ENCODE measurements at regions not wholly inside any gene's neighbourhood (a gene's known extent, or its start where the extent isn't known, plus 50 kb on each side); places are given as distances from the start of the nearest gene placed in this dataset.

DNA sequence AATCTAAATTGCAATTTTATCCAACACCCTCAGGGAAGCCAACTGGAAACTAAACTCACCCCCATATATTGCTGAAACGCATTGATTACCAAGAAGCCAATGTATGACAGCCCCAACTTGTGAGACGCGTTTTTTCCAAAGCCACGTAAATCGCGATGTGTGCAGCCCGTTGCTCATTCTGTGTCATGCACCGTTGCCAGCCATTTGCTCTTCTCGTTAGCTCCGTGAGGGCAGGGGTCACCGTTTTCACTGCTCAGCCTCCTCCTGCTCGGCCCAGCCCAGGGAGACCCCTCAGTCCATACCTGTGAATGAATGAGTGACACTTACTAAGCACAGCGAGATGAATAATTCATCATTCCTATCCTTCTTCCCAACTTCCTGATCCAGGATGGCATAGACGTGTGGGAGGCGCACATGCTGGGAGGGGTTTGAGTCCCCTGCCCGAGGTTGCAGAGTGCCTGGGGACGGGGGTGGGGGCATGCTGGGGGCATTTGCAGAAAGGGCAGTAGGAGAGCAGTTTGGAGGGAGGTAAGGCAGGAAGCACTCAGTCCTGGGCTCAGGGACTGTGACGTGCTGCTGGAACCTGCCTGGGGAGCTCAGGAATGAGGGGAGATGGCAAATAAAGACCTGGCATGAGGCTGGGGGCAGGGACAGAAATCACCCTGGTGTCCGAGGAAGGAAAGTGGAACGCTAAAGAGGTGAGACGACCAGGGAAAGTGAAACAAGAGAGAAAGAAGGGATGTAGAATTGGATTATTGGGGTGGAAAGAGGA lies 104.2 kb upstream of the SDK1 start:
- DNase-seq = no peak

DNA sequence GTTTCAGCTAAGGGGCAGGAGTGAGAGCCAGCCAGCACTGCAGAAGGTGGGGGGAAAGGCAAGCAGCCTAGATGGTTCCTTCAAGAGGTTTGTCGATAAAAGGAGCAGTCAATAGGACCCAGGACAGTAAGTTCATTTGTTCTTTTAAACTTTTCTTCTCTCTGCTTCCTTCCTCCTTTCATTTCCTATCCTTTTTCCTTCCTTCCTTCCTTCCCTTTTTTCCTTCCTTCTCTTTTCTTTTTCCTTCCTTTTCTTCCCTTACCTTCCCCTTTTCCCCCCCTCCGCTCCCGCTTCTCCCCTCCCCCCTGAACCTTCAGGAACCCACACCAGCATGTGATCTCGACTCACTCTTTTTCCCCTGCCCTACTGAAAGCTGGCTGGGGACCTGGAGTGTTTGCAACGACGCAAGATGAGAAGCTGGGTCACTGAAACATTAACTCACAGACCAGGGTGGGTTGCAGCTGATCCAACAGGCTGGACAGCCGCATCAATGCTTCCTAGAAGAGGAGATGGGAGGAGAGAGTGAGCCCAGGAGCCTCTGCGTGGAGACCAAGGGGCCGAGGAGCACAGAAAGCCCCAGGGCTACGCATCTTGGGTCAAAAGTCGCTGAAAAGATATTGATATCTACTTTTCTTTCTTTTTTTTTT lies 103.4 kb upstream of the SDK1 start:
- no peak for DNase-seq

DNA sequence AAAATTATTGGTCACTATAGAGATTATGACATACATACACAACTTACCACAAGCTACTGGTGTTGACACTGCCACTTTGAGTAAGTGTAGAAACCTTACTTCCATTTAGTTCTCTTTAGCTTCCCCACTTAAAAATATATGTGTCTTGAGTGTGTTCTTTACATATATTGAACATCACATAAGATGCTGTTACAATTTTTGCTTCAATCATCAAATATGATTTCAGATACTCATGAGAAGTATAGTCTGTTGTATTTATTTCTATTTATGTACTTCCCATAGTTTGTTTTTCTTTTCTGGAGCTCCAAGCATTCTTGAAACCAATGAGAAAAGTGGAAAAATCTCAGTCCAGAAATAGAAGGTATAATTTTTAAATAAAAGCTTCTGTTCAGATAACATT lies 102.7 kb upstream of the SDK1 start:
- no peak for DNase-seq

DNA sequence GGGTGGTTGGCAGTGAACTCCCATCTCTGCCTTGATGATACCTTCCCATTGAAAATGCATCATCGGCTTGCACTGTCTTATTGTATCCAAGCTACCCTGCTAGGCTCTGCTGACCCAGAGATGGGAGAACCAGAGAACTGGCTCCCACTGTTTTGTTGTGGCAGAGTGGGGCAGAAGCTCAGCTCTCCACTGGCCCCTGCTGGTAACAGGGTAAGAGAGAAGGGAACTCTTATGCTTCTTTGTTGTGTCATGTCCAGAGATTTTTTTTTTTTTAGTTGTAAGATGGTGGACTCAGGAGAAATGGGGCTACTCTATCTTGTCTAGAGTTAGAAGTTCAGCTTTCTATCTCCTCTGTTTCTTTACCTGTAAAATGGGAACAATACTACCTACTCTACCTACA lies 100.5 kb upstream of the SDK1 start:
- no peak for DNase-seq

DNA sequence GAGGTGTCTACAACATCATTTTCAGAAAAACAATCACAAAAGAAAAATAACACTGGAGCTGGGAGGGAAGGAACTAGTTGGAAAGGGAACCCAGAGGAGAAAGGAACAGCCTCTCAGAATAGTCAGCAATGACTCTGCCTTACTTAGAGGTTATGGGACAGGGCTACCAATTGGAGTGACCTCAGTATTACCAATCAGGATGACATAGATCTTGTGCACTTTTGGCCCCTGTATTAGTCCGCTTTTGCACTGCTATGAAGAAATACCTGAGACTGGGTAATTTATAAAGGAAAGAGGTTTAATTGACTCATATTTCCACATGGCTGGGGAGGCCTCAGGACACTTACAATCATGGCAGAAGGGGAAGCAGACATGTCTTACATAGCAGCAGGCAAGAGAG lies 99.7 kb upstream of the SDK1 start:
- DNase-seq = no peak

DNA sequence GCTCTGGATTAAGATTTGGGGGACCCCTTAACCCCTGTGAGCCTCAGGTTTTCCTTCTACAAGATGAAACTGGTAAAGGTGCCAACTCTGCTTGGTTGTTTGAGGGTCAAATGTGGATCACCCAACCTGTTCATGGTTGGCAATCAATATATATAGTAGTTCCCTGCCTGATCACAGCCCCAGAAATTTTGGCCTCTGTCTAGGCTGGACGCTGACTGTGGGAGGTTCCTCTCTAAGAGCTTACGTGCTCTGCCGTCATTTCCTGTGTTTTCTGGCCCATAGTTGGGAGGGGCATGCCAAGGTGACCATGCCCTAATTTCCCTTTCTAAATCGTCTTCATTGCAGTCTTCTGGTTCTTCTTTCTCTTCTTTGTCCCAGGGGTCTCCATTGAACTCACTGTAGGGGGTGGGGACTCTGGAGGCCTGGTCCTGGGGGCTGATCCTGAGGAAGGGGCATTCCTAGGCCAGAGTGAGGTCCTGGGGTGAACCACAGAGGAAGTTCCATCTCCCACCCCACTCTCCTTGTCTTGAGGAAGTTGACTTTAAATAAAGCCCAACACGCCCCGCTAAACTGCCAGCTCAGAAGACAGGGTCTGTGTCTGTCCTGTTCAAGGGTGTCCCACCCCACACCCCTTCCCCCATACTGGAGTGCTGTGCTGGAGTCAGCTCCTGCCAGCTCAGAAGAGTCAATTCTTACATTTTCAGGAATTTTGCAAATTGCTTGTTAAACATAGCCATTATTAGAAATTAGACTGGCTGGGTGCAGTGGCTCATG lies 98.9 kb upstream of the SDK1 start:
- DNase-seq = no peak

DNA sequence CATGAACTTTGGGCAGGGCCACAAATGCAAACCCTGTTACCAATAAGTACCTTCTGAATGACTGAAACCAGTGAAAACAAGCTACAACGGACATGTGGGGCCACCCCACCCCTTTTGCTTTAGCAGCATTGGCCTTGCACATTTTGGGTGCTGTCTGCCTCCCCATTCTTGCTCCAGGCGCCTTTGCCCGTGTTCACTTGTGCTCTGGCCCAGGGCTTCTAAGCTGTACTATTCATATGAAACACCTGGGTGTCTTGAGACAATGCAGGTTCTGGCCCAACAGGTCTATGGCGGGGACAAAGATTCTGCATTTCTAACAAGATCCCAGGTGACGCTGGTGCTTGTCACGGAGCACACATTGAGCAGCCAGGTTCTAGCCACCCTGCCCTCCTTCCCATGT lies 96.5 kb upstream of the SDK1 start:
- DNase-seq = no peak

DNA sequence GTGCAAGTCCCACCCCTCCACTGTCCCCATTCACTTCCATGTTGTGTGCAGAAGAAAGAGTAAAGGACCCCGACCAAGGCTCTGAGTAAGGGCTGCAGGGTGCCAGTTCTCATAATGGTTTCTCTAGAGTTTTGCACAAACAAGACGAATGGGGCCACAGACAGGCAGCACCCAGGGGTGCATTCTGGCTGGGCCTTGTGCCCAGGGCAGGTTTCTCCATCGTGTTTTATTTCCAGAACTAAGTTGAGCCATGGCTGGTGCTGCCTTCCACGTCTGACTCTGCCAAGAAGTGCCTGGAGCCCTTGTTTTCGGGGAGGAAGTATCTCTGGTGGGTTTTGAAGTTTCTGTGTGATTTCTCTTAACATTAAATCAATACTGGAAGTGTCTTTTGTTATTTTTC lies 95.0 kb upstream of the SDK1 start:
- DNase-seq = no peak

DNA sequence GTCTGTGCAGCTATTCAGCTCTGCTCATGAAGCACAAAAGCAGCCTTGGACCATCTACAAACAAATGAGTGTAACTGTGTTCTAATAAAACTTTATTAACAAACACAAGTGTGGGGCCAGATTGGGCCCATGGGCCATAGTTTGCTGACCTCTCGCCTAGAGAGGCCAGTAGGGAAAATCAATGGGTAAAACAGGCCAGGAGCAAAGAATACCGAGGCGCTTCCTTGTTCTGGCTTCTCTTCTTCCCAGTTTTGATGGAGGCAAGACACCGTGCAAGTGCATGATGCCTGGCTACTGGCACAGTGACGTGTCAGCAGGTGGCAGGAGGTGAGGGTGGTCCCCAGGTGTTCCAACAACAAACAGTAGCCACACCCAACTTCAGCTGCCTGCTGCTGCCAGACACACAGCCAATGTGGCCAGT lies 94.3 kb upstream of the SDK1 start:
- DNase-seq = no peak

DNA sequence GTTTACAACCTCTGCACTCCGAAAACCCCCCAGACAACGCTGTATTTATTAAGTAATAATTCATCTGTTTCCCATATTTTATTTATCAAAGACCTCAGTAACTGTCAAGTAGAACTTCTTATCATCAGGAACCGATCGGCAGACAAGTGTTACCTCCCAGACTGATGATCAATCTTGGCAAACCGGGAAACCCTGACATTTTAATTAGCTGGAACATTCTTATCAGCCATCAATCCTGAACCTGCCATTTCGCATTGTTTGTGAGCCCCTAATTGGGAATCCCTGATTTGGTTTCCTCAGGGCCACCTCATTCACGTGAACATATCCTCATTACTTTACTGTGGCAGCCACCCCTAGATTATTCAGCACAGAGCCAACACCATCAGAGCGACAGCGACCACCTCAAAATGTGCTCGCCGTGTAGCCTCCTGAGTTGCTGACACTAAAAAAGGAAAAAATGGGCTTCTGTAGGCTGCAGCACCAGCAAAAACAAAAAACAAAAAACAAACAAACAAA lies 93.6 kb upstream of the SDK1 start:
- no peak for DNase-seq

DNA sequence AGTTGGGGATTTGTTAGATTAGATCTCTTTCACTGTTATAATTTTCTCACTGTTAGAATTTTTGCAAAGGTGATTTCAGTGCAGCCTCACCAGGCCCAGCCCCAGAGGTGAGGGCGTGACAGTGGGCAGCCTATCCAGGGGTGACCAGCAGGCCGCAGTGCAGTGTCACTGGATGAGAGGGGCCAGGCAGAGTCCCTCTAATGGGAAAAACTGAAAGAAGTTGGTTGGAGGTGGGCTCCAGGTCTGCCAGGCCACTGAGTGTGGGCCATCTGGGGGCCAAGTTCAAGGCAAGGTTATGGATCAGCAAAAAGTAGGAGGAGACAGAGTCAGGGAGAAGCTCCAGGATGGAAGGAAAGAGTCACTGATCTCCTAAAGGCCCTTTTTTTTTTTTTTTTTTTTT lies 90.5 kb upstream of the SDK1 start:
- no peak for DNase-seq

DNA sequence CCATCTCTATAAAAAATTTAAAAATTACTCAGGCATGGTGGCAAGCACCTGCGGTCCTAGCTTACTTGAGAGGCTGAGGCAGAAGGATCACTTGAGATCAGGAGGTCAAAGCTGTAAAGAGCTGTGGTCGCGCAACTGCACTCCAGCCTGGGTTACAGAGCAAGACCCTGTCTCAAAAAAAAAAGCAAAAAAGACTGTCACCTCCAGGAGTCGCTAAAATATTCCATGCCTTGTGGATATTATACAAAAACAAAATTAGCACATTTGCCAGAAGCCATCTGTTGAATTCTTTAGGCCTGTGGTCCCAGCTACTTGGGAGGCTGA lies 87.0 kb upstream of the SDK1 start:
- DNase-seq = no peak

DNA sequence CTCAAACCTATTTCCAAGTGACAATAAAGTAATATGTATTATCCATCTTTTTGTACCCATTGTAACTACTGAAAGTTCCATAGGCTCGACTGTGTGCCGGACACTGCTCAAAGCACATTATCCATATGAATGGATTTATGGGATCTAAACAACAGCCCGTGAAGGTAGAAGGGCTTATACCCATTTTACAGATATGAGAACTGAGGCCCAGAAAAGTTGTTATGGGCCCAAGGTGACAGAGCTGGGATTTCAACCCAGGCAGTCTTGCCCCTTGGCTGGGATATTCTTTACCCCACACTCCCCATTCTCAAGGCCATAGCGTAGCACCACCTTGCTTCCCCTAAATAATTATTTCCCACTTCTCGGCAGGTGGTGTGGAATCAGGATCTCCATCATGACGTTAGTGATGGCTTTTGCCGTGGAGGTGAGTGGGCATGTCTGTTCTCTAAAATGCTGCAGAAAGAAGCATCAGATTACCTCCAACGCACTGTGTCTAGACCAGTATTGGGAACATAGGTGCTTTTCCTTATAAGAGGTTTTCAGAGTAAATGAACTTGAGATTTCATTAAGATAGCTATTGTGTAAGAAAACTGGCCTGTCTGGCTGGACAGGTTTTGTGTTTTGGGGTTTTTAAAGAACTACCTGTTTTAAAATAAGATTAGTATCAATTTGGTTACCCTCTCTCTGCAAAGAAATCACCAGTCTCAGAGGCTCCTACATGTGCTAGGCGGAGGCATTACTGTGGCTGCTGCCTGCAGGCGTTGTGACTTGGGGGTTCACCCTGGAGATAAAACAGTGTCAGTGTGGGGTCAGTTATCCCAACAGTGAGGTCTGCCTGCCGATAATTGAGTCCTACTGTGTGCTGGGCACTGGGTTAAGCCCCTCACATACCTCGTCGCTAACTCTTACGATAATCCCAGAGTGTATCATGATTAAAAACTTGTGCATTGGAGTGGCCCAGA lies 85.1 kb upstream of the SDK1 start:
- no peak for DNase-seq

DNA sequence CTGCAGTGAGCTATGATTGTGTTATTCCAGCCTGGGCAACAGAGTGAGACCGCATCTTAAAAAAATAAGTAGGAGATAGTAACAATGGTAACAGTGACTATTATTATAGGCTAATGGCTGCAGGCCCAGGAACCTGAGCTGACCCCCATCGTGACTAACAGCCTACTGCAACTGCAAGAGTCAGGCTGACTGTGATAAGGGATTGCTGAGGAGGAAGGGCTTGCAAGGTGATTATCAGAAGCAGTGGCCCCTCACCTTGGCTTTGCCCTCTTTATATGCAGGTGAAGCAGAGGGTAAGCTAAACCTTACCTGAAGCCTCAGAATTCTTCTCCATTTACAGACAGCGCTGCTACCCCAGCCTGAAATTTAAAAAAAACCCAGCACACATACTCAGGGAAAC lies 83.9 kb upstream of the SDK1 start:
- no peak for DNase-seq

DNA sequence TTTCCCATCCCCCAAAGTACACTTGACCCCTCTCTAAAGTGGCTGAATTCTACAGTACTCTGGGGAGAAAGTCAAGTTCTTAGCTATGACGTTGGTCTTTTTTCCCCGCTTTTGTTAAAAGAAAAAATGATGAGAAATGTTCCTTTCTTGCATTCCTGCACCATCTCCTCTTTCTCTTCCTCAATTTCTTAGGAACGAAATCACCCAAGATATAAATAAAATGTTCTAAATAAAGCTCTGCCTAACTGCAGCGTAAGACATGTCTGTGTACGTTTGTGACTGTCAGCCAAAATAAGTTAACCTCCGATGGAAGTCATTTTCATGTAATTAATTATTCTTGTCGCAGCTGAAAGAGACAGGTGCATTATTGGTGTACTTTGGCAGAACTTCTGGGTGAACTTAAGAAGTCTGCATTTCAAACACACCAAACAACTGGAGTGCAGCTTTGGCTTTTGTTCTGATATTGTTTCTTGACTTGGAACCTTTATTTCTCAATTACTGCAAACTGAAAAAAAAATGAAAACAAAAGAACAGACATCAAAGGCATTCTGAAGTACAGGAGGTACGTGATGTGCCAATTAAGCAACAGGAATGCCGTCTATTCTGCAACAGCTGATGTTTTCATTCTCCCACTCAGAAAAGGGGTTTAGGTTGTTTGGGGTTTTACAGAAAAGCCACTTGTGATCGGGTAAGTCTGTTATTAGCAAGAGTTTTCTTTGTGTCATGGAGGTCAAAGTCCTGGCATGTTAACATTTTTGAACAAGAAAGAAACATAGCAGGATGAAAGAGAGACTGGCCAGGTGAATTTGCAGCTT lies 82.4 kb upstream of the SDK1 start:
- DNase-seq = no peak

DNA sequence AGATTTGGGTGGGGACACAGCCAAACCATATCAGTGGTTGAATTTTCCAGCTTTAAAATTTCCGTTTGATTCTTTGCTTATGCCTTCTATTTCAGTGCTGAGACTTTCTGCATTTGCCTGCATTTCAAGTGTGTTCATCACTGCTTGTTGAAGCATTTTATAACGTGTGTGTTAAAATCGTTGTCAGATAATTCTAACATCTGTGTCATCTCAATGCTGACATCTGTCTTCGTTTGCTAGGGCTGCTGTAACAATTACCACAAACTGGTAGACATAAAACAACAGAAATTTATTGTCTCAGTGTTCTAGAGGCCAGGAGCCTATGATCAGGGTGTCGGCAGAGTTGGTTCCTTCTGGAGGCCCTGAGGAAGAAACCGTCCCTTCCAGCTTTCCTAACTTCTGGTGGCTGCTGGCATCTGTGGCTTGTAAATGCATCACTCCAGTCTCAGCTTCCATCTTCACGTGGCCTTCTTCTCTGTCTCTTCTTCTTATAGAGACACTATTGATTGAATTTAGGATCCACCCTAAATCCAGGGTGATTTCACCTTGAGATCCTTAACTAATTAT lies 71.1 kb upstream of the SDK1 start:
- no peak for DNase-seq

DNA sequence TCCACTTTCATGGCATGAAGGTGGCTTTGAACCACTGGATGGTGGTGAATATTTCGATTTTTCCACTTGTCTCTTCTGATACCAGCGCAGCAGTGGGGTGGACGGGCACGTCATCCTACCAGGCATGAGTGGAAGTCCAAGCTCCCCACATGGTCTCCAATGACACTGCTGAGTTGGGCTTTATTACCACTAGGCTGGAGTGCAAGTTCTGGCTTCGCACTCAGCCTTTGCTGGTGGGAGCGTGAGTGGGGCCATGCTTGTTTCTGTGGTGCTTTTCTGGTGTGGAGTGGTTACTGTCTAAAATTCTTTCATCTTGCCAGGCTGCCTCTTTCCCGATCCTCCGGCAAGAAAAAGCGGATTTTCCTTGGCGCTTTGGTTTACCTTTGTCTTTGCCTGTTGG lies 70.1 kb upstream of the SDK1 start:
- DNase-seq = no peak

DNA sequence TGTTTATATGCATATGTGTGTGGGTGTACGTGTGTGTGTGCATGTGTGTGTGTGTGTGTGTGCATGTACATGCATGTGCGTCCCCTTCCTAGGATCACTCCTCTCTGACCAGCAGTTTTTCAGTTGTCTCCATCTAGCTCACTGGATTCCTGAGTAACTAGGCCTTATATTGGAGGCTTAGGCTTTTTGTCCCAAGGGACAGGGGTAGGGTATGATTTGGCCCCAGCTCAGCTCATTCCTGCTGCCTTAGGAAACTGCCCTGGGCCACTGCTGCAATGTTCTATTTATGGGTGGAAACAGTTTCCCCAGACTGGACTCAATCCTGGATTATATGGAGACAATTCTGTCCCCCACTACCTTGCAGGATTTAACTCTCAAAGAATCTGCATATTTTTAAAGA lies 68.8 kb upstream of the SDK1 start:
- DNase-seq = no peak

DNA sequence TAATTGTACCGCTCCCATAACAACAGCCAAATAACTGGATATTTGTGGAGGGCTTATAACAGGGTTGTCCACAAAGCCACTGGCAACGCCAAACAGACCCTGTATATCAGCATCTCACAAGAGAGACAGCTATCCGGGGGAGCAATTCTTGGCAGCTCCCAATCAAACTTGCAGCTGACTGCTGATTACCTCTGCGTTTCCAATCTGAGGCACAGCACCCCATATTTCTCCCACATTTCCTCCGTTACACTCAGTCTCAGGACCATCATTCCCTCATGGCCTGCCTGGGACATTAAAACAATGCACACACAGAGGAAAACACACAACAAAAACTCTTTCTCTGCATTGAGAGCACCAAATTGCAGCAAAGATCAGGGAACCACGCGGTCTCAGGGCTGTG lies 67.8 kb upstream of the SDK1 start:
- DNase-seq = no peak

DNA sequence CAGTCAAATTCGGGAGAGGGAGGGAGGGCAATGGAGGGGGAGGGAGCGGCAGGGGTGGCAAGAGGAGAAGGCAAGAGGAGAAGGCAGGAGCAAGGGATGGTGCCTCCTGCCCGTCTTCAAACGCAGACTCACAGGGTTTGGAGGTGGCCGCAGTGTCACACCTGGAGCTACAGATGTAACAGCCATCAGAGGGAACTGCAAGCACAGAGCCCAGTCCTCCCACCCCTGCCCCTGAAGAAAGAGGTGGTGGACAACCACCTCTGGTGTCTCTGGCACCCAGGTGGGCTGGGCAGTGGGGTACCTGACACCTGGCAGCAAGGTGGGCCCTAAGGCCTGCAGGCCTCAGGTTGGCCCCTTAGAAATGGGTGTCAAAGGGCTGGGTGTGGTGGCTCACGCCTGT lies 67.0 kb upstream of the SDK1 start:
- no peak for DNase-seq

DNA sequence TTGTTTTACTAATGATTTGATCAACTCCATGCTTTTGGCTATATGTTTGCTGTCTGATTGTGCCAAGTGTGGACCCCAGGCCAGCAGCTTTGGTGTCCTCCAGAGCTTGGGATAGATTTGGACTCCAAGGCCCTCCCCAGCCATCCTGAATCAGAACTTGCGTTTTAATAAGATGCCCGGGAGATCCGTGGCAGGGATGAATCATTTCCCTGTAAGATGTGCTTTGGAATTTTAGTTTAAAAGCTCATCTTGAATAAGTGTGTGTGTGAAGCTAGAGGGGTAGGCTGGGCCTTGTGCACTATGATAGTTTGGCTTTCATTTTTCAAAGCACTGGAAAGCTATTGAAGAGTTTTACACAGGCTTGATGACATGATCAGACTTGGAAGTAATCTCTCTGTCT lies 66.2 kb upstream of the SDK1 start:
- no peak for DNase-seq

DNA sequence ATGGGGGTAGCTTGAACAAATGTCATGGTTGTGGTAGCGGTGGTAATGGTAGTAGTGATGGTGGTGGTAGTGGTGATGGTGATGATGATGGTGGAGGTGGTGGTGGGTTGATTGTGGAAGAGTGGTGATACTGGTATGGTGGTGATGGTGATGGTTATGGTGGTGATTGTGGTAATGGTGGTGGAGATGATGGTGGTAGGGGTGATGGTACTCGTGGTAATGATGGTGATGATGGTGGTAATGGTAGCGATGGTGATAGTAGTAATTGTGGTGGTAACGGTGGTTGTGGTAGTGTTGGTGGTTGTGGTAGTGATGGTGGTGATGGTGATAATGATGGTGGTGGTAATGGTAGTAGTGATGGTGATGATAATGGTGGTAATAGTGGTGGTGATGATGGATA lies 65.7 kb upstream of the SDK1 start:
- DNase-seq = no peak

All from central memory CD4-positive, alpha-beta T cell (primary cell).